GM23338 (cell line): ENCODE measurements at regions not wholly inside any gene's neighbourhood (a gene's known extent, or its start where the extent isn't known, plus 50 kb on each side); places are given as distances from the start of the nearest gene placed in this dataset.

ENCODE experiments used
- CTCF ChIP-seq, 2 experiments: fragments of 200-600 bp in 1 of 2; sonication (generic) in 1 of 2; conservative IDR thresholded peaks; 2 replicates each; pipeline versions ENCODE4 v1.5.1 to v1.6.1; 2016 to 2017; ENCODE audit warnings: antibody characterized with exemption in 2 of 2, low read depth in 2 of 2, mild to moderate bottlenecking in 2 of 2, moderate library complexity in 1 of 2
- ETS1 ChIP-seq: IDR thresholded peaks from 2 replicates; pipeline ENCODE4 v1.6.1; 2016; ENCODE audit warnings: antibody characterized with exemption
- EZH2 ChIP-seq: fragments of 200-600 bp; sonication (generic); IDR thresholded peaks from one replicate; pipeline ENCODE4 v1.8.0; 2017; ENCODE audit warnings: antibody characterized with exemption, mild to moderate bottlenecking, low read depth; ENCODE audit not compliant: unreplicated experiment
- EZH2phosphoT487 ChIP-seq: fragments of 200-600 bp; sonication (generic); IDR thresholded peaks from one replicate; pipeline ENCODE4 v1.8.1; 2018; ENCODE audit warnings: antibody characterized with exemption; ENCODE audit not compliant: unreplicated experiment
- POLR2AphosphoS5 ChIP-seq: IDR thresholded peaks from 2 replicates; pipeline ENCODE4 v1.6.1; 2016; ENCODE audit warnings: antibody characterized with exemption, low read depth
- STAT1 ChIP-seq: IDR thresholded peaks from one replicate; pipeline ENCODE4 v1.6.1; 2016; ENCODE audit warnings: antibody characterized with exemption; ENCODE audit not compliant: unreplicated experiment
- ZNF331 ChIP-seq: fragments of 250-450 bp; sonication (Bioruptor Pico); IDR thresholded peaks from 2 replicates; pipeline ENCODE4 v1.5.0; 2020; ENCODE audit warnings: low read depth, mild to moderate bottlenecking, moderate library complexity
- ZNF462 ChIP-seq: fragments of 250-450 bp; sonication (Bioruptor Pico); IDR thresholded peaks from 2 replicates; pipeline ENCODE4 v1.5.0; 2020; ENCODE audit warnings: mild to moderate bottlenecking, moderate library complexity

- TF ChIP-seq ZNF462 (no peak), EZH2 (no peak), ZNF331 (no peak), STAT1 (no peak), POLR2AphosphoS5 (no peak), CTCF (conservative IDR thresholded peaks at IDR 0.05; ENCODE audit: low read depth in 2 of 2) (no peak), ETS1 (no peak), EZH2phosphoT487 (no peak)
Observed at GRCh38 chr1:213399695-213400094, 348.7 kb downstream of the RPS6KC1 start (continued).
